ENCODE measurements at regions not wholly inside any gene's neighbourhood (a gene's known extent, or its start where the extent isn't known, plus 50 kb on each side); places are given as distances from the start of the nearest gene placed in this dataset.

DNA sequence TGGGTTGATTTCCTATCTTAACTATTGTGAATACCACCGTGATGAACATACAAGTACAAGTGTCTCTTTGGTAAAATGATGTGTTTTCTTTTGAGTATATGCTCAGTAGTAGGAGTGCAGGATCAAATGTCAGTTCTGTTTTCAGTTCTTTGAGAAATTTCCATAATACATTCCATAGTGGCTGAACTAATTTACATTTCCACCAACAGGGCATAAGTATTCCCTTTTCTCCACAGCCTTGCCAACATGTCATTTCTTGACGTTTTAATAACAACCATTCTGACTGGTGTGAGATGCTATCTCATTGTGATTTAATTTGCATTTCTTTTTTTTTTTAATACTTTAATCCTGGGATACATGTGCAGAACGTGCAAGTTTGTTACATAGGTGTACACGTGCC lies 268.8 kb downstream of the CENPW start:
- DNase-seq, result no peak

DNA sequence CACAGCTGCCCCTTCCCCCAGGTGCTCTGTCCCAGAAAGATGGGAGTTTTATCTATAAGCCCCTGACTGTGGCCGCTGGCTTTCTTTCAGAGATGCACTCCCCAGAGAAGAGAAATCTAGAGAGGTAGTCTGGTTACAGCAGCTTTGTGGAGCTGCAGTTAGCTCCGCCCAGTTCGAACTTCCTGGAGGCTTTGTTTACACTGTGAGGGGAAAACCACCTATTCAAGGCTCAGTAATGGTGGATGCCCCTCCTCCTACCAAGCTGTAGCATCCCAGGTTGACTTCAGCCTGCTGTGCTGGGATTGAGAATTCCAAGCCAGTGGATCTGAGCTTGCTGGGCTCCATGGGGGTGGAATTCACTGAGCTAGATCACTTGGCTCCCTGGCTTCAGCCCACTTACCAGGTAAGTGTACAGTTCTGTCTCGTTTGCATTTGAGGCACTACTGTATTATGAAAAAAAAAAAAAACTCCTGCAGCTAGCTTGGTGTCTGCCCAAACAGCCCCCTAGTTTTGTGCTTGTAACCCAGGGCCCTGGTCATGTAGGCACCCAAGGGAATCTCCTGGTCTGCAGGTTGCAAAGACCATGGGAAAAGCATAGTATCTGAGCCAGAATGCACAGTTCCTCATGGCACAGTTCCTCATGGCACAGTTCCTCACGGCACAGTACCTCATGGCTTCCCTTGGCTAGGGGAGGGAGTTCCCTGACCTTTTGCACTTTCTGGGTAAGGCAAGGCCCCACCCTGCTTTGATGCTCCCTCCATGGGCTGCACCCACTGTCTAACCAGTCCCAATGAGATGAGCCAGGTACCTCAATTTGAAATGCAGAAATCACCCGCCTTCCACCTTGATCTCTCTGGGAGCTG lies 275.0 kb downstream of the CENPW start:
- no peak for DNase-seq

DNA sequence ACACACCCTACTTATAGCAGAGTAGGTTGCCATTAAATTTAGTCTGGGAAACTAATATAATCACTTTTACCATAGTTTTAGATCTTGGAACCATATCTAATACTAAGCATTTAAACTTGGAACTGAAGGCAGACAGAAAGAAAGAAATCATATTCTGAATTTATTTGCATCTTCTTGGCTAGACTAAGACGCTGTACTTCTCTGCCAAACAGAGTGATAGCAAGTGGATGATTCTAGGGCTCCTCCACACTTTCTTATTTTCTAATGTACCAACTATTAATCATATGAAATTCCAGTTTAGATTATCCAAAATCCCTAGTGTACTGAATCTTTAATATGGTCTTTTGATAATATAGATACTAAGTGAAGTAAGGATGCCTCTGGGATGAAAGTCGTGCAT lies 277.0 kb downstream of the CENPW start:
- DNase-seq, result no peak

GRCh38 chr6:126618639-126619343 lies 278.9 kb downstream of the CENPW start:
- no peak for DNase-seq

- DNase-seq, result no peak
Observed at GRCh38 chr6:126620719-126621118, 280.8 kb downstream of the CENPW start.

- no peak for DNase-seq
Observed at GRCh38 chr6:126625019-126625418, 285.1 kb downstream of the CENPW start.

GRCh38 chr6:126628125-126628524 lies 288.2 kb downstream of the CENPW start:
- no peak for DNase-seq

DNA sequence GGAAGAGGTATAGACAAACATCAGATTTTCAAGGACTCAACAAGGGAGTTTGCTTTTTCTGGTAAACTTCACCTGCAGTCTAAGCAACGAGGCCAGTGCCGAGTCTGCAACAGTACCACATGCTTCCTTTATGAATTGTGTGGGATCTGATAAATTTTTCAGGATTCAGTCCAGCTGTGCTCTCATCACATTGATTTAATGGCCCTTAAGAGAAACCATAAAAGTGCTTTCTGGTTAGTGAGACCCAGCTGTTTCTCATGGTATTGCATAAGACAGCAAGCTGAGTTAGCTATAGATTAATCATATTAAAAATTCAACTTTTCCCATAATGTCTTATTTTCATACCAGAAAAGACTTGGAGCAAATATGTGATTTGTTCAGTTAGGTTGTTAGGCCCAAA lies 291.4 kb downstream of the CENPW start:
- no peak for DNase-seq

GRCh38 chr6:126632271-126632670 lies 292.4 kb downstream of the CENPW start:
- DNase-seq, result no peak

DNA sequence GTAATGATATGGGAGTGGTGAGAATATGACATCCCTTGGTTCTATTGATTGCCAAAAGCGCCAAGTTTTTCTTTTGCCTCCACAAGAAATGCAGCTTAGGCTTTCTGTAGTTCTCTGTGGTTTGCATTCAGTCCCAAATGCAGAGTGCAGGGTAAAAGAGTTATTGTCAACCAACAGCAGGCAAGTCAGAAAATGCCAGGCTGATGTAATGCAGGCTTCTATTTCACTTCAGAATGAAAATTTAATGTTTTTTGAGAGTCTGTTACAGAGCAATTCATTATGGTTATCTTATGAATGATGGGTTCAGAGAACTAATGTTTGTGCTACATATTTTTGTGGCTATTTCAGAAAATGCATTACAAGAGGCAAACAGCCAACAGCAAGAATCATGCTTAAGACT lies 293.5 kb downstream of the CENPW start:
- DNase-seq, result no peak

DNA sequence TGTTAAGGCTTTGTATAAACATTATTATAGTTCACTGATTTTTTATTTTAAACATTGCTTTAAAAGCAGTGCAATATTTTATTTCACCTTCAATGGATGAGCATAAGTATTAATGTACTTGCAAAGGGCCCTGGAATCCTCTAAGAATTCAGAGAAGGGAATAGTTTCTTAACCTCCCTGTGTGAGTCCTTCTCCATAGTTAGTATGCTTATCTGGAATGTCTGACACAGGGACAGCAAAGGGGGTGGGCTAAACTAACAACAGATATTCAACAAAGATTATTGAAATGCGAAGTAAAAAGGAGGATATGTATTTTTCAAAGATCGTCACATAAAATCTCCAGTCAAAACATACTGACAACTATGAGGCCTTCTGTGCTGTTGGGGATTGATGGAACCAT lies 300.4 kb downstream of the CENPW start:
- no peak for DNase-seq

DNA sequence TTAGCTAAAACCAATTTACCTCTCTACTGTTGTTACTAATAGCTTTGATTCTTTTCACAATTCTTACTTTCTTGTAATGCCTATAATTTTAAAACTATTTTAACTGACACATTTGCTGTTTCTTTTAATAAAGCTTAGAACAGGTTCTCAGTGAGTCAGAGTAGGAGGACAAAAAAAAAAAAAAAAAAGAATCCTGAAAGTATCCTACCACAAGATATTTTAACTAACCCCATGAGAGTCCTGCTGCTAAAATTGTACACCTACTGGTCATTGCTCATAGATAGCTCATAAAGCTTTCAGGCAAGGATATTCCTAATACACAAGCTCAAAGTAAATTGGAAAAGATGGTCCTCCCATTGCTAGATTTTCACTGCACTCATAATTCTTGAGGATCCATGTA lies 301.0 kb downstream of the CENPW start:
- no peak for DNase-seq

DNA sequence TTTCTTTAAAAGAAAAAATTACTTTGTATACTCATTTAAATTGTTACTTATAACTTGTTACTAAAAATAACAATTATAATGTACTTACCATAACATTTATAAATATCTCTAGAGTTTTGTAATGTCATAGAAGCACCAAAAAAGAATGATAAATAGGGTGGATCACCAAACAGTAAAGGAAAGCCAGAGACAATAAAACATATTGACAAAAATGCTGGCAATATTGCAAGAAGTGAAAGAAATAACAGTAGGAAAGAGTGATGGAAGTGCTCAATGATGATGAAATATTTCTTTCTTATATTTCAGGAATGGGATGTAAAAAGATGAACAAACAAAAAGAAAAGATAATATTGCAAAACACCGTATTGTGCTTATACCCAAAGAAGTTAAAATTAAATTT lies 301.7 kb downstream of the CENPW start:
- DNase-seq, result no peak

DNA sequence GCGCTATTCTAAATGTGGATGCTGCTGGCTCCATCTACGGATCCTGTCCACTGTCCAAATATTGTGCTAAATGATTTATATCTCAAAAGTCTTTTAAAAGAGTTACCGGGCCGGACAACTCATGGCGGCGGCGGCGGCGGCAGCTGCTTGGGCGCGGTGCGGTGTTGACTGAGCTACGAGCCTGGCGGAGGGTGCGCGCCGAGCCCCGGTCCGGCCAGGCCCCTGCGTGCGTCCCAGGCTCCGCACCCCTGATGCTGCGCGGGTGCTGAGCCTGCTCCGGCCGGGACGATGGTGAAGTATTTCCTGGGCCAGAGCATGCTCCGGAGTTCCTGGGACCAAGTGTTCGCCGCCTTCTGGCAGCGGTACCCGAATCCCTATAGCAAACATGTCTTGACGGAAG lies 303.4 kb downstream of the CENPW start:
- no peak for DNase-seq

DNA sequence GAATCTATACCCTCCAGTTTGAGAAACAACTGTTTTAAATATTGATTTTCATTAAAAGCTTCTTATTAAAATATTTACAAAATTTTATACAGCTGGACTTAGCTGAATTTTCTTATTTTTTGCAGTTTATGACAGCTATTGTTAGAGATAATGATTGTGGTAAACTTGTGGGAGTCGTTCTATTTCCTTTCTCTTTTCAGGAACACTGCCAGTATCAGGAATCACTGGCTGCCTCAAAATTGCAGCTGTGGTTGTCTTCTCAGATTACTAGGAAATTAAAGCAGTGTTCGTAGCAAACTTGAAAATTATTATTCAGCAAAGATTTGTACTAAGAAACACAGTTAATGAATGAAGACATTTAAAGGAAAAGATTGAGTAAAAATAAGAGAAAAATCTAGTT lies 311.0 kb downstream of the CENPW start:
- no peak for DNase-seq

DNA sequence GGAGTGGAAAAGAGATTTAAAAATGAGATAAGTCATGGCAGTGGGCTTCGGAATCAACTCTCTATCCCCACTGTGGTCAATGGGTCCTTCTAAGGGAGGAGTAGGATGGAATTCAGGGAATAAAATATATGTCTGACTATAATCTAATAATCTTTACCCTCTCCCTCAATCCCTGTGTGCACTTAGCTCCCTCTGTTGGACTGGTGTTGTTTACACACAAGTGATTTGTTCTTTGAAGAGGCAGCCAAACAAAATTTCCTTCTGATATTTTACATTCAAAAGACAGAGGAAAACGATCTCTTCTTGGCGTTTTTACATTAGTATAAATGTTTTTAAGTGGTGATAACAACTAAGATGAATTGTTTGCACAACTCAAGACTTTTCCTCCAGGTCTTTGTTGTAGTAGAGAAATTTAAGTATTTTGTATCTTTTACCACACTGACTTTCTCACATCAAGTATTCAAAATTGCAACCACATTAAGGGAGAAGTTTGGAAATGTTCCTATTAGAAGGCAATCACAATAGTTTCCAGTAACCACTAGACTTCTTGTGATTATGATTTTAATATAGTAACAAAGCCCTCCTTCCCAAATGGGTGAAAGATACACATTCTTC lies 317.8 kb downstream of the CENPW start:
- DNase-seq, result no peak

DNA sequence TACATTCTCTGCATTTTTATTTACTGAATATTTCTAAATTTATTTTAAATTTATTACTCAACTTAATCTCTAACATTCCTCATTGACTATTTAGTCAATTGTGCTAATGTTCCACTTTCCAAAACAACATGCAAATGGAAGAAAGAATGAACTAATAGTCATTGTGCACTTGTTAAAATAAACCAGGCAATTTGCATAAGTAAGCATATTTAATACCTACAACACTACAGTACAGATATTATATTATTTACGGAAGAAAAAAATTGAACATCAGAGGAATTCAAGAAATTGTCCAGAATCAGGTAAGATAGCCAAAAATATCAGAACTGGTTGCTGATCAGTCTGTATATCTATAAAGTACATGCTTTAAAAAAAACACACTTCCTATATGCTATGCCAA lies 320.5 kb downstream of the CENPW start:
- no peak for DNase-seq

DNA sequence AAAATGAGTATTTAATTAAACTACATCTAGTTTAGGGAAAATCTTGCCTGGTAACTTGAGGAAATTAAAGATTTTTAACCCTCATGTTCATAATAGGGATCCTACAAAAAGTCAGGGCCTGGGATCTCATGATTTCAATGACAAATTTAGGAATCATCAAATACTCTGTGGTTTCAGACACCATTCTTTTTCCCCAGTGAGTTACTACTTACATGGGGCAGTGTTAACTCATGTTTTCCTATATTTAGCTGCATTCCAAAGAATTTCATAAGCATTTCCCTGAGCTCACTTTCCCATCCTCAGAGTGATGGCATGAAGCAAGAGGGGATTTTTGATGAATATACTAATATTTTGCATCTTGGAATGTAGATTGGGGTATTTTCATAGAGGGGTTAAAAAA lies 321.7 kb downstream of the CENPW start:
- no peak for DNase-seq

- no peak for DNase-seq
Observed at GRCh38 chr6:126662966-126663365, 323.1 kb downstream of the CENPW start.

GRCh38 chr6:126664271-126664670 lies 324.4 kb downstream of the CENPW start:
- no peak for DNase-seq

- no peak for DNase-seq
Observed at GRCh38 chr6:126665551-126665950, 325.6 kb downstream of the CENPW start.

DNA sequence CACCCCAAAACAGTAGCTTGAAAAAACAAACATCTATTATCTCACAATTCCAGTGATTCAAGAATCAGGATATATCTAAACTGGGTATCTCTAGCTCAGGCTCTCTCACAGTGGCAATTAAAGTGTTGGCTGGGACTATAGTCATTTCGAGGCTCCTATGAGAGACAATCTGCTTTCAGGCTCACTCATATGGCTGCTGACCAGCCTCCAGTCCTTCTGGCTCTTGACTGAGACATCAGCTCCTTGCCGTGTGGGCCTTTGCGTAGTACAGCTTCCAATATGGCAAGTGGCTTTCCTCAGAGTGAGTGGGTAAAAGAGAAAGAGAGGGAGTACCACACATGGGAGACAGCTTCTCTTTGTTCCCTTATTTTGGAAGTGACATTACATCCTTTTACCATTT lies 327.2 kb downstream of the CENPW start:
- no peak for DNase-seq

DNA sequence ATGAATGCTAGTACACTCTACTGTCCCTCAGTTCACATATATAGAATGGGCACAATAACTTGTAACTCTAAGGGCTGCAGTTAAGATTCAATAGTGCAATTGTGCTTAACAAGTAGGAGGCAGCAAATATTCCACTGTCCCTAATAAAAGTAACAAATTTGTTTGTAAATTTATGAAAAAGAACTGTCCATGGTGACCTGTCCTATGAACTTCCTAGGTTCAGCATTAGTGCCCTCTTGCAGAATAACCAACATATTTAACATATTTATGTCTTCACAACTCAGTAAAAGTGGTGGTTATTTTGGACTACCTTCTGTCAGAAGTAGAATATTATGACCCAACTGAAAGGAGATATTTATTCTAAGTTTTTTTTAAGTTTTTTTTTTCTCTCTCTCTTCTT lies 327.8 kb downstream of the CENPW start:
- no peak for DNase-seq

GRCh38 chr6:126672649-126673048 lies 332.7 kb downstream of the CENPW start:
- DNase-seq, result no peak
